HFFc6 (cell line): ENCODE measurements at regions not wholly inside any gene's neighbourhood (a gene's known extent, or its start where the extent isn't known, plus 50 kb on each side); places are given as distances from the start of the nearest gene placed in this dataset.

Experiments used
- DNase-seq: peaks from one replicate; pipeline ENCODE4 v3.0.0-alpha.2; 2018
- H3K27ac Mint-ChIP-seq: 2 replicates; pipeline ENCODE4 v1.8.0; 2020; ENCODE audit warnings: mild to moderate bottlenecking, mixed read lengths
- H3K27me3 Mint-ChIP-seq: 2 replicates; pipeline ENCODE4 v1.8.0; 2021; ENCODE audit warnings: mild to moderate bottlenecking, moderate library complexity, mixed read lengths; ENCODE audit not compliant: insufficient read depth
- H3K36me3 Mint-ChIP-seq: 2 replicates; pipeline ENCODE4 v1.8.0; 2021; ENCODE audit warnings: low read depth, mixed read lengths
- H3K4me1 Mint-ChIP-seq: 2 replicates; pipeline ENCODE4 v1.8.0; 2020; ENCODE audit warnings: low read depth, mixed read lengths
- H3K4me3 Mint-ChIP-seq: 2 replicates; pipeline ENCODE4 v1.8.0; 2020; ENCODE audit warnings: mild to moderate bottlenecking, moderate library complexity, mixed read lengths
- H3K9me3 Mint-ChIP-seq: 2 replicates; pipeline ENCODE4 v1.8.0; 2020; ENCODE audit warnings: mild to moderate bottlenecking, mixed read lengths
- TF ChIP-seq, protein P1 (sequence below): fragments of 200-600 bp; sonication (generic); IDR thresholded peaks from 2 replicates; pipeline ENCODE4 v1.5.0; 2021; ENCODE audit warnings: antibody characterized with exemption, mild to moderate bottlenecking

DNA sequence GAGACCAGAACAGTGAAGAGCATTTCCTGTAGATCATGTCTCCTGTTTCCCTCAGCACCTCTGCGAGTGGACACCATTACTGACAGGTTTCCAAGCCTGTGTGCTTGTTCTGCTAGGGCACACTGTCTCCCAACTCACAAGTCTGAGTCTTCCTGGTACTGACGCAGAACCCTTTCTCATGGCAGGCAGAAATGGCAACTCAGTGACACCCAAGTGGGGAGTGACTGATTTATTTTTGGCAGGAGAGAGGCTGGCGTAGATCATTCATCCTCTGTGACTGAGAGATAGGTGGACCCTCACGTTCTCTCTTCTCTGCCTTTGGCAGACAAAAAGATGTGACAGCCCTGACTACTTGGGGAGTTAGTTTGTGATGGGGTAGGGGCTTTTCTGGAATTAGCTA lies 183.4 kb downstream of the RFC3 start:
- Mint-ChIP-seq H3K36me3 (no peaks in the 10 kb centered on the region), H3K9me3 (no peaks in the 10 kb centered on the region), H3K4me1 (peaks cover 10% of the 10 kb centered on the region; the same call in 1 of the 2 replicates), H3K27me3 (no peaks in the 10 kb centered on the region; the same call in none of the 2 replicates), H3K27ac (no peak overlapping the region), H3K4me3 (no peak overlapping the region)
- TF ChIP-seq, protein P1, sequence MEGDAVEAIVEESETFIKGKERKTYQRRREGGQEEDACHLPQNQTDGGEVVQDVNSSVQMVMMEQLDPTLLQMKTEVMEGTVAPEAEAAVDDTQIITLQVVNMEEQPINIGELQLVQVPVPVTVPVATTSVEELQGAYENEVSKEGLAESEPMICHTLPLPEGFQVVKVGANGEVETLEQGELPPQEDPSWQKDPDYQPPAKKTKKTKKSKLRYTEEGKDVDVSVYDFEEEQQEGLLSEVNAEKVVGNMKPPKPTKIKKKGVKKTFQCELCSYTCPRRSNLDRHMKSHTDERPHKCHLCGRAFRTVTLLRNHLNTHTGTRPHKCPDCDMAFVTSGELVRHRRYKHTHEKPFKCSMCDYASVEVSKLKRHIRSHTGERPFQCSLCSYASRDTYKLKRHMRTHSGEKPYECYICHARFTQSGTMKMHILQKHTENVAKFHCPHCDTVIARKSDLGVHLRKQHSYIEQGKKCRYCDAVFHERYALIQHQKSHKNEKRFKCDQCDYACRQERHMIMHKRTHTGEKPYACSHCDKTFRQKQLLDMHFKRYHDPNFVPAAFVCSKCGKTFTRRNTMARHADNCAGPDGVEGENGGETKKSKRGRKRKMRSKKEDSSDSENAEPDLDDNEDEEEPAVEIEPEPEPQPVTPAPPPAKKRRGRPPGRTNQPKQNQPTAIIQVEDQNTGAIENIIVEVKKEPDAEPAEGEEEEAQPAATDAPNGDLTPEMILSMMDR: no peak
- DNase-seq: no peak

DNA sequence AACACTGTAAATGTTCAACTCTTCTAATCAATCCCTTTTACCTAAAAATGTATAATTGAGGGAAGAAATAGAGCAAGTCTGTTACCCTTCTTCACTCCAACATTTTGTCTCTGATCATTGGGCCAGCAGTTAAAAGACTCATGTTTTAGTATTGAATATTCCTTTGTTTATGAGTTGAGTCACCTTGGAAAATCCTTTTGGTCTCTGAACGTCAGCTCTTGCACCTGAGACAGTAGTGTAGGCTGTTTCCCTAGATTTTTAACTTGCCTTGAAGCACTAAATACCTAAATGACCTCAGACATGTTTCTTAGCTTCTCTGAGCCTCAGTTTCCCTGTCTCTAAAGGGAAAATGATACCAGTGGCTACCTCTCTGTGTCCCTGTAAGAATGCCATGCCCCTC lies 184.2 kb downstream of the RFC3 start:
- TF ChIP-seq, protein P1: no peak
- Mint-ChIP-seq H3K27ac (no peak overlapping the region), H3K9me3 (no peaks in the 10 kb centered on the region), H3K36me3 (no peaks in the 10 kb centered on the region), H3K27me3 (no peaks in the 10 kb centered on the region; the same call in none of the 2 replicates), H3K4me1 (peaks cover 11% of the 10 kb centered on the region; the same call in 1 of the 2 replicates), H3K4me3 (no peak overlapping the region)
- DNase-seq: no peak

DNA sequence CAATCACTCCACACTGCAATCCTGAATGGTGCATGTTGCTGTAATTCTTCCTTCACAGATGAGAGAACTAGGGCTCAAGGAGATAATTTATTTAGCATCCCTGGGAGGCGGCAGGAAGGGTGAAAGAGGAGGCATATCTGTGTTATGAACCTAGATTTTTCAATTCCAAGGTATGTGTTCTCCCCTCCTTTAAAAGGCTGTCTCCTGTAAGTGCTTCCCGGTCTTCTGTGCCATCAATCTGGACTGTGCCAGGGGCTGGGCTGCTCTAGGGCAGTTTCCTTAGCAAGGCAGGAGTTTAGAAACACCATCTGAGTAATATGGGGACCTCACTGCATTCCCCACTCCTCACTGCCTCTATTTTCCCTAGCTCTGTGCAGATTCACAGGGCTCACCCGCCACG lies 185.0 kb downstream of the RFC3 start:
- Mint-ChIP-seq H3K4me3 (no peak overlapping the region), H3K4me1 (peaks cover 11% of the 10 kb centered on the region; the same call in 1 of the 2 replicates), H3K36me3 (no peaks in the 10 kb centered on the region), H3K27ac (no peak overlapping the region), H3K9me3 (no peaks in the 10 kb centered on the region), H3K27me3 (no peaks in the 10 kb centered on the region; the same call in none of the 2 replicates)
- no peak for DNase-seq
- TF ChIP-seq, protein P1: no peak

DNA sequence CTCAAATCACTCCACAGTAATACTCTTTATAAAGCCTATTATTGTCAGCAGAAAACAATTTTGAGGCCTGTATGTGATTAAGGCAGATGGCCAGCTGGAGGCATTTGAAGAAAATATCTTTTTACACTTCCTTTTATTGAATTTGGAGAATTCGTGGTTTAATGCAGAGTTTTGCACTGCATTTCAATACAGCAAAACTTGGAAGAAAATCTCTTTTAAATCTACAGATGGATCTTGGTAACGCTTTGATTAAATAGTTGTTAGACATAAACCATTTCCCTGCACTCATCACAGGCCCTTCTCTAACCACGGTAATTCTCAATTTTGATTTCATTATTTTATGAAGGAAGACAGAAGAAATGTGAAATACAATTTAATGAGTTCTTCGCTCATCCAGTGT lies 185.7 kb downstream of the RFC3 start:
- H3K36me3 Mint-ChIP-seq: no peaks in the 10 kb centered on the region
- H3K4me1 Mint-ChIP-seq: peaks cover 11% of the 10 kb centered on the region; the same call in 1 of the 2 replicates
- H3K9me3 Mint-ChIP-seq: no peaks in the 10 kb centered on the region
- no peaks in the 10 kb centered on the region; the same call in 1 of the 2 replicates for H3K27me3 Mint-ChIP-seq
- TF ChIP-seq, protein P1: no peak
- no peak overlapping the region for H3K4me3 Mint-ChIP-seq
- no peak for DNase-seq
- H3K27ac Mint-ChIP-seq: no peak overlapping the region

DNA sequence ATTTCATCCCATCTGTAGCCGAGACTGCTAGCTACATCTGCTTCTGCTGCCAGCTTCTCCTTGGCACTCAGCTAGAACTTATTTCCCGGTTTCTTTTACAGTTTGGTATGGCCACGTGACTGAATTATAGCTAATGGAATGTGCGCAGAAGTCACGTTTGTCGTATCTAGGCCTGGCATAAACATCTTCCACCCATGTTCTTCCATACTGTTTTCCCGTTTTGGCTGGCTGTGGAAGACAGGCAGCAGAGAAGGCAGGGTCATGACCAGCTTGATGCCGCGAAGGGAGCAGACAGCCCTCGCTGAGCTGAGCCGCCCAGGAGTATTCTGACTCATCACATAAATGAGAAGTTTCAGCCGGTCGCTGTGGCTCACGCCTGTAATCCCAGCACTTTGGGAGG lies 186.7 kb downstream of the RFC3 start:
- TF ChIP-seq, protein P1: no peak
- Mint-ChIP-seq H3K27me3 (no peaks in the 10 kb centered on the region; the same call in 1 of the 2 replicates), H3K4me1 (peaks cover 11% of the 10 kb centered on the region; the same call in 1 of the 2 replicates), H3K27ac (no peak overlapping the region), H3K9me3 (no peaks in the 10 kb centered on the region), H3K4me3 (no peak overlapping the region), H3K36me3 (no peaks in the 10 kb centered on the region)
- no peak for DNase-seq

DNA sequence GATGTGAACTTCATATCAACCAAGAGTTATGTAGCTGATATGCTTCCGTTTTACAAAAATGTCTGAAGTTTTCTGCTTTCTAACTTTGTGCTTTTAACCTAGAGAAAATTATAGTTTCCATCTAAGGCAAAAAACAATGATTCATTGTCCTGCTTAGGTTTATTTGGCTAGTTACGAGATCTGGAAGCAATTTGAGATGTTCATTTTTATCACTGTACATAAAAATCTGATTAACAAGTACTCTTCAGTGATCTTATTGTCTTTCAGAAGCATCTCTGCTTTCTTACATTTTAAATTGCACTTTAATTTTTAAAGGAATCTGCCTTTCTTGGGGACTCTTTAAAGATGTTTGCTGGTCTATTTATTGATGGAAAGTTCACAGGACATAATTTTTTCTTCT lies 188.1 kb downstream of the RFC3 start:
- DNase-seq: no peak
- Mint-ChIP-seq H3K9me3 (no peaks in the 10 kb centered on the region), H3K27ac (no peak overlapping the region), H3K4me1 (peaks cover 11% of the 10 kb centered on the region; the same call in 1 of the 2 replicates), H3K27me3 (no peaks in the 10 kb centered on the region; the same call in 1 of the 2 replicates), H3K36me3 (no peaks in the 10 kb centered on the region), H3K4me3 (no peak overlapping the region)
- TF ChIP-seq, protein P1: no peak
